HG02852 (cell line): ENCODE measurements at regions not wholly inside any gene's neighbourhood (a gene's known extent, or its start where the extent isn't known, plus 50 kb on each side); places are given as distances from the start of the nearest gene placed in this dataset.

Experiments used
- ATAC-seq: cut with Tn5 transposase; IDR thresholded peaks from one replicate; pipeline ENCODE4 v1.9.1; 2021; ENCODE audit warnings: mild to moderate bottlenecking, moderate library complexity; ENCODE audit not compliant: unreplicated experiment

DNA sequence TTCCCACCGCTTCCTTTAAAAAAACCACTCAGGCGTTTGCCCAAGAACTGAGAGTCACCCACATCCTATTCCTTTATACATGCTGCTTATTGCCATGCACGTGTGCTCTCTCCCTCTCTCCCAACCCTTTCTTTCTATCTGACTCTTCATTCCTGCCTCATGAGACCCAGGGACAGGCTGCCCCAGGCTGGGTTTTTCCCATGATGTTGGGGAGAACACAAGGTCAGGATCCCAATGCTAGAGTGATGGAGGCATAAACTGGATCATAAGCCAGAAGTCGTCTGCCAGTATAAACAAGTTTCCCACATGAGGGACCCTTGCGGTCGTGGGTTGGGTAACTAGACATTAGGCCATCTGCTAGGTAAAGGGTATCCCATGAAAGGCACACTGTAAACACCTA is 64.9 kb downstream of the CD2 start:
- no peak for ATAC-seq

- no peak for ATAC-seq
Observed at GRCh38 chr1:116820369-116820768, 66.1 kb downstream of the CD2 start.

GRCh38 chr1:116821763-116822162 is 67.5 kb downstream of the CD2 start:
- no peak for ATAC-seq

DNA sequence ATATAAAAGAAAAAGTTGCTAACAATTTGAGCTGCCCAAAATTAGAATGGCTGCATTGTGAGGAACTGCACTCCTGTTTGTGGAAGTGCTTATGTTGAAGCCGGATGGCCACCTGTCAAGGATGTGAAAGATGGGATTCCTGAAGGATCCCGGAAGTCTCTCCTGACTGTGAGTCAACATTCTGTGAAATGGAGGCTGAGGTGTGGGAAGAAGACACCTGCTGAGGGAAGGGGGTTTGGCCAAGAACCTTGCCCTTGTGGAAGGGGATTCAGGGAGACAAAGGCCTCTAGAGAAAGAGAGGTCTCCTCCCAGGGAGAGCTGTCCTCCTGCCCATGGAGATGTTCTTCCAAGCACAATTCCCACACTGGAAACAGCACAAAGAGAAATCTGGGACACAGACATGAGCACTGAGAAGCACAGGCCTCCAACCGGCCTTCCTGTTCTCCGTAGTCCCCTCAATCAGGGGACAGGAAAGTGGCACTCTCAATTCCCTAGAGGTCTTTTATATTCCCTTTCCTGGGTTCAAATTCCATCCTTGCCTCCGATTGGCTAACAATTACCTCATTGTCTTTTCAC is 70.5 kb downstream of the CD2 start:
- no peak for ATAC-seq

- no peak for ATAC-seq
Observed at GRCh38 chr1:116825207-116825719, 71.0 kb downstream of the CD2 start.

GRCh38 chr1:116825720-116826438 is 71.6 kb downstream of the CD2 start:
- no peak for ATAC-seq

DNA sequence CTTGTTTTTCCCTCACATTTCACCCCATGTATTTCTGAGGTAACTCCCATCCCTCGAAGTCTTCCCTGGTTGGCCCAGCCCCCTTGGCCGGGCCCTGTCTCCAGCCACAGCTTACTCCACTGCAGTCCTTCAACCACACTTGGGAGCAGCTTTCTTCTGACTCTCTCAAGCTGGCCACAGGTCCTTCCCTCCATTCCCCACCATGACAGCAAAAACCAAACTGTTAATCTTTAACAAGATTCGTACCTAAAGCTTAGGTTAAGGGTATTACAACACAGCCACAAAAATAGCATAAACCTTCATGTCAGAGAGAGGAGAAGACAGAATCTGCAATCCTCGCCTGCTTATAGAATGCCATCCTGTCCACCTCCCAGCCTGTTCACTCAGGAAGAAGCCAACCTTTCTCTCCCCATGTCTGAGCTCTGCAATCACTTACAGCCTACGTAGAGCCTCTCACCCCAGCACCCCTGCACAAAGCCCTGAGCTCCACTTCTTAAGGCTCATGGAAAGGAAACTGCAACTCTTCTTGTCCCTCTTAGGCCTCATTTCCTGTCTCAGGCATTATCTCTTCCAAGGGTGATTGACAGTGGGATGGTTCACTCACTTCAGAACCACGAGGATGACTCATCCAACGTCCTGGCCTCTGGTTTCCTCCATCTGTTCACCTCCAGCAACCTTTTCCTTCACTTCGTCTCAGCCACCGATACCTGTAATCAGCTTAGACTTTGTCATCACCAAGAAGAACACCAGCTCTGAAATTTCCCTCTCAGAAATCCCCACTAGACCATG is 72.8 kb downstream of the CD2 start:
- peak; percentile 90 for ATAC-seq

- ATAC-seq = peak; percentile 14
Observed at GRCh38 chr1:116827607-116828105, 73.4 kb downstream of the CD2 start.

- ATAC-seq = no peak
Observed at GRCh38 chr1:116832308-116832931, 77.3 kb upstream of the PTGFRN start.

DNA sequence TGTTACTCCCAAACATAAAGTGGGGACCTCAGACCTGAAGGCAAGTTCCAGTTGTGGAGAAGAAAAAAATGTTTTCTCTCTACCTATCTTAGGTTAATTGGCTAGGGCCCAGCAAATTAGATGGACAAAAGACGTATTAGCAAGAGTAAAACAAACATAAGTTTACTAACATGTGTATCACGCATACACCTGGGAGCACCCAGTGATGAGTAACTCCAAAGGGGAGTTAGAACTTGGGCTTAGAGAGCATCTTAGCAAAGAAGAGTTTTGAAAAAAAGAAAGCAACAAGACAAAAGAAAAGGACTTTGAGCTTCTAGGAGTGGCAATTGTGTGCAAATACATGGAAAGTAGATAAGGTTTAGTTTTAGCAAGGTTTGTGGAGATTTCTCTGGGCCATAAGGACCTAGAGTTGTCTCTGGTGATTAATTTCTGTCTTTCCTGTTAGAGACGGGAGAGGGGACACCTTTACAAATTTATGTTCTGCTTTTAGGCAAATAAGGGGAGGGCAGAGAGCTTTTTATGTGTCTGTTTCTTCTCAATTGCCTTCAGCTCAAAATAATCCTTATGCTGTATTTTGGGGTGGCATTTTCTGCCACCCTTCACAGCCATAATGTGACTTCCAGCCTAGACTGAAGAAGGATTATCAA is 76.7 kb upstream of the PTGFRN start:
- ATAC-seq = no peak

GRCh38 chr1:116833718-116834117 is 76.0 kb upstream of the PTGFRN start:
- no peak for ATAC-seq

DNA sequence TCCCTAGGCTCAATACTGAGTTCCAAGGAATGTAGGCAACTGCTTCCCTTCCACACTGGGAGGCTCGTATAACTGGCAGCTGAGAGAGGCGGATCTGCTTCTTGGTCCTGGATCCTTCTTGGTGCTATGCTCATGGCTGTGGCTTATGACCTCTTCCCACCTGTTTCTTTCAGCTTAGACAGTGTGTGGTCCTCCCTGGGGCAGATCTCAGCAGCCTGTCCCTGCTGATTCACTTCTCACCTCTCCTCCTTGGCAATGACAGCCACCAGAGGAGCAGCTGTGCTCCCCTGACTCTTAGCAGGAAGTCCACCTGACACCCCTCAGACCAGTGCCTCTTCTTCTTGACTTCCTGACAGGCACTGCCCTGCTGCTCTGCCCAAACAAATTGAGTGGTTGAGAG is 75.1 kb upstream of the PTGFRN start:
- ATAC-seq = no peak

DNA sequence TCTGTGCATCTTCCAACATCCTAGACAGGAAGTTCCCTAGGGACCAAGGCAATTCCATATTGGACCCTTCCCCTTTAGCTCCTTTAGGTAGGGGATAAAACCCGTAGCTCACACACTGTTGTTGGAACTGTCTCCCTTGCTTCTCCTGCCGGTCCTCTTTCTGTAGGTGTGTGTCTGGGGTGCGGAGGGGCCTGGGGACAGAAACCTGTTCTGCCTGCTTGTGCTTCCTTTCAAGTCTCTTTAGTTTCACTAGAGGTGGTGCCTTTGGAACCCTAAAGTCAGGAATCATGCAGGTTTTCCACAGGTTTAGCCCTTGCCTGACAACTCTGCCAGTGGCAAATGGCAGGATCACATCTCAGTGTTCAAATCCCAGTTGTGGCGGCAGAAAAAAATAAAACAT is 74.6 kb upstream of the PTGFRN start:
- no peak for ATAC-seq

- no peak for ATAC-seq
Observed at GRCh38 chr1:116836099-116836498, 73.6 kb upstream of the PTGFRN start.

DNA sequence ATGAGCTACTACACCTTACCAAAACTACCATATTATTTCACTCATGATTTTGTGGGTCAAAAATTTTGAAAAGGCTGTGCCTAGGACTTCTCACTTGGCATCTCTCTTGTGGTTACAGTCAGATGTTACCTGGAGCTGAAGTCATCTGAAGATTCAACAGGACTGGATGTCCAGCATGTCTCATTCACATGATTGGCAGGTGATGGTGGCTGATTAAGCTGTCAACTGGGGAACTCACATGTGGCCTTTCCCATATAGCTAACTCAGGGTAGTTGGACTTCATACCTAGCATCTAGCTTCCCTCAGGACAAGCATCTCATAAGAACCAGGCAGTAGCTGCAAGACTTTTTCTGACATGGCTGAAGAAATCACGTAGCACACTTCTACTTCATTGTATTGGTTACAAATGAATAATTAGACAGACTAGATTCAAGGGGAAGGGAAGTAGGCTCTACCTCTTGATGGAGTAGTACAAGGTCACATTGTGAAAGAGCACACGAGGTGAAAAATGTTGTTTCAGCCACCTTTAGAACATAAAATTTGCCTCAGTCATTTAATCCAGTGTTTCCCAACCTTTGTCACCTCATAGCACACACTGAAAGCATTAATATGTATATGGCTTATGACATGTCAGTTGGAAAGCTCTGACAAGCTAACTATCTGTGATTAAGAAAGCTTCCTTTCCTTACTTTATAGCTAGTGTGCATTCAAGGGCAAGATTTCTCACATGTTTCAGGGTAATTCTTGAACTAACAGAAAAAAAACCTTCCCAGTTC is 68.0 kb upstream of the PTGFRN start:
- no peak for ATAC-seq

- no peak for ATAC-seq
Observed at GRCh38 chr1:116842654-116843053, 67.1 kb upstream of the PTGFRN start.

- ATAC-seq = no peak
Observed at GRCh38 chr1:116844775-116845174, 64.9 kb upstream of the PTGFRN start.

GRCh38 chr1:116847190-116847589 is 62.5 kb upstream of the PTGFRN start:
- no peak for ATAC-seq

DNA sequence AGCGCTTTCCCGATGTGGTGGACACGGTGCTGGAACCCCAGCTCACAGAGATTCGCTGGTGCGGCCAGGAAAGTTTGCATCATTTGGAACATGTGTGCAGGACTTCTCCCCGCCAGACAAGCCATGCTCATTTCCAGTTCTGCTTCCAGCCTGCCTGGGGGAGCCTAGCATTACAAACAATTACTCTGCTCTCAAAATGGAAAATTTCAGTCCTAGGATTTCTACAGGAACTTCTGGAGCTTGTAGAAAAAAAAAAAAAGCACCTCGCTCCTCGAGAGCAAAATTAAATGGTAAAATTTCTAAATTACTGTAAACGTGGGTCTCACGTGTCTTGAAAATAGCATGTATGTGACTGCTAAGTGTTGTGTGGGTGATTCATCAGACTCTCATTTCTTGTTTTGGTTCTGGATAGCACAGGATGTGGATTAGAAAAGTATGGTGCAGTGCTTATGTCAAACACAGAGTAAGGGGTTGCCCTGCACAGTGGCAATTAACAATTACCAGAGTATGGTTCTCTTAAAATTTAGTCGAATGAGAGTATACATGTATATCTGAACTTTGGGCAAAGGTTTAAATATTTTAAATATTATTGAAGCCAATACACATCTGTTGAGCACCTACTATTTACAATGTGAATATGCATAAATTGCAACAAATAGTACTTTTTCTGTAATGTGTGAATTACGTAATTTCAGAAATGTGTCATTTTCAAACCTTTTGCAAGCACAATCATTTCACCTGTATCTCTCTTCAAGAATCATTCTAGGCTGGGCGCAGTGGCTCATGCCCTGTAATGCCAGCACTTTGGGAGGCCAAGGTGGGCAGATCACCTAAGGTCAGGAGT is 61.8 kb upstream of the PTGFRN start:
- no peak for ATAC-seq
